Astrocyte (in vitro differentiated cells and primary cell): ENCODE measurements at regions not wholly inside any gene's neighbourhood (a gene's known extent, or its start where the extent isn't known, plus 50 kb on each side); places are given as distances from the start of the nearest gene placed in this dataset.

Experiments
- DNase-seq: peaks from one replicate; pipeline ENCODE4 v3.0.0-alpha.2; 2010; ENCODE audit warnings: low read depth
- FAIRE-seq: peaks from 2 replicates; lab custom pipeline; 2011; peaks lifted over from hg19 to GRCh38; lab: Jason Lieb, UNC
- H2AFZ ChIP-seq: 2 replicates; pipeline ENCODE4 v1.6.0; 2012; ENCODE audit warnings: low read depth, low read length, inconsistent platforms
- H3K27ac ChIP-seq: 2 replicates; pipeline ENCODE4 v1.5.1; 2011; ENCODE audit warnings: low read depth, low read length, inconsistent platforms
- H3K27me3 ChIP-seq: 2 replicates; pipeline ENCODE4 v1.6.0; 2011; ENCODE audit warnings: low read length, inconsistent platforms; ENCODE audit not compliant: insufficient read depth
- H3K36me3 ChIP-seq: 2 replicates; pipeline ENCODE4 v1.5.1; 2011; ENCODE audit warnings: low read length, inconsistent platforms; ENCODE audit not compliant: insufficient read depth
- H3K4me1 ChIP-seq: 2 replicates; pipeline ENCODE4 v1.5.1; 2011; ENCODE audit warnings: low read length, inconsistent platforms; ENCODE audit not compliant: insufficient read depth
- H3K4me2 ChIP-seq: 2 replicates; pipeline ENCODE4 v1.6.0; 2012; ENCODE audit warnings: low read length, inconsistent platforms
- H3K4me3 ChIP-seq: 2 replicates; pipeline ENCODE4 v1.5.1; 2011; ENCODE audit warnings: low read depth, mild to moderate bottlenecking, low read length, inconsistent platforms; ENCODE audit not compliant: insufficient read depth
- H3K79me2 ChIP-seq: 2 replicates; pipeline ENCODE4 v1.6.0; 2012; ENCODE audit warnings: mild to moderate bottlenecking, low read length, inconsistent platforms; ENCODE audit not compliant: insufficient read depth
- H3K9ac ChIP-seq: 2 replicates; pipeline ENCODE4 v1.6.0; 2012; ENCODE audit warnings: mild to moderate bottlenecking, low read length, inconsistent platforms
- H3K9me3 ChIP-seq: 2 replicates; pipeline ENCODE4 v1.5.1; 2012; ENCODE audit warnings: low read depth, mild to moderate bottlenecking, low read length, inconsistent platforms; ENCODE audit not compliant: insufficient read depth
- H4K20me1 ChIP-seq: 2 replicates; pipeline ENCODE4 v1.6.0; 2012; ENCODE audit warnings: low read length, inconsistent platforms; ENCODE audit not compliant: insufficient read depth
- H3K27ac Mint-ChIP-seq: one replicate; pipeline ENCODE4 v1.8.0; 2021; ENCODE audit warnings: mild to moderate bottlenecking, mixed read lengths; ENCODE audit not compliant: unreplicated experiment
- H3K27me3 Mint-ChIP-seq: one replicate; pipeline ENCODE4 v1.8.0; 2021; ENCODE audit warnings: low read depth, mixed read lengths; ENCODE audit not compliant: unreplicated experiment
- H3K36me3 Mint-ChIP-seq: one replicate; pipeline ENCODE4 v1.8.0; 2021; ENCODE audit warnings: low read depth, mixed read lengths; ENCODE audit not compliant: unreplicated experiment
- H3K4me1 Mint-ChIP-seq: one replicate; pipeline ENCODE4 v1.8.0; 2021; ENCODE audit warnings: low read depth, mixed read lengths; ENCODE audit not compliant: unreplicated experiment
- H3K4me3 Mint-ChIP-seq: one replicate; pipeline ENCODE4 v1.8.0; 2021; ENCODE audit warnings: mild to moderate bottlenecking, moderate library complexity, mixed read lengths; ENCODE audit not compliant: unreplicated experiment
- H3K9me3 Mint-ChIP-seq: one replicate; pipeline ENCODE4 v1.8.0; 2021; ENCODE audit warnings: mild to moderate bottlenecking, mixed read lengths; ENCODE audit not compliant: unreplicated experiment
- EZH2 ChIP-seq: IDR thresholded peaks from 2 replicates; pipeline ENCODE4 v1.6.1; 2012; ENCODE audit warnings: mild to moderate bottlenecking, low read length, inconsistent platforms; ENCODE audit not compliant: insufficient read depth
- TF ChIP-seq, protein P1 (sequence below): IDR thresholded peaks from 2 replicates; pipeline ENCODE4 v1.5.1; 2011; ENCODE audit warnings: low read depth, mild to moderate bottlenecking, inconsistent platforms, low read length, moderate library complexity; ENCODE audit not compliant: insufficient read depth

DNA sequence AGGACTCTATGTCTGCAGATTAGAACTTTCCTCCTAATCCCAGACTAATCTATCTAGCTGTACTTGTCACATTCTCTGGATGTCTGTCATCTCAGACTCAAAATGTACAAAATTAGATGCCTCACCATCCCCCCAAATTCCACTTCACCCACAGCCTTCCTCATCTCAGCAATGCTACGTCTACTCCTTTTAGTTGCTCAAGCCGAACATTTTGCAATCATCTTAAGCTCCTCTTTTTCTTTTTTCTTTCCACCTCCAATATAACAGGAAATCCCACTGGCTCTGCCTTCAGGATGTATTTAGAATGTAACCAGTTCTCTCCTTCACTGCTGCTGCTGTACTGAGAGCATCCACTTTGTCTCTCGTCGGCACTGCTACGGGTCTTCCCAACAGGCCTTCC, 1091.8 kb downstream of the TBC1D22A start:
- H3K4me3 ChIP-seq: no peak overlapping the region
- no peak overlapping the region for H2AFZ ChIP-seq
- no peaks in the 10 kb centered on the region for H3K36me3 ChIP-seq
- no peaks in the 10 kb centered on the region for H3K36me3 Mint-ChIP-seq
- no peak overlapping the region for H3K4me2 ChIP-seq
- H3K27ac Mint-ChIP-seq: no peak overlapping the region
- peaks cover 22% of the 10 kb centered on the region for H3K4me1 Mint-ChIP-seq
- TF ChIP-seq EZH2: no peak
- TF ChIP-seq, protein P1, sequence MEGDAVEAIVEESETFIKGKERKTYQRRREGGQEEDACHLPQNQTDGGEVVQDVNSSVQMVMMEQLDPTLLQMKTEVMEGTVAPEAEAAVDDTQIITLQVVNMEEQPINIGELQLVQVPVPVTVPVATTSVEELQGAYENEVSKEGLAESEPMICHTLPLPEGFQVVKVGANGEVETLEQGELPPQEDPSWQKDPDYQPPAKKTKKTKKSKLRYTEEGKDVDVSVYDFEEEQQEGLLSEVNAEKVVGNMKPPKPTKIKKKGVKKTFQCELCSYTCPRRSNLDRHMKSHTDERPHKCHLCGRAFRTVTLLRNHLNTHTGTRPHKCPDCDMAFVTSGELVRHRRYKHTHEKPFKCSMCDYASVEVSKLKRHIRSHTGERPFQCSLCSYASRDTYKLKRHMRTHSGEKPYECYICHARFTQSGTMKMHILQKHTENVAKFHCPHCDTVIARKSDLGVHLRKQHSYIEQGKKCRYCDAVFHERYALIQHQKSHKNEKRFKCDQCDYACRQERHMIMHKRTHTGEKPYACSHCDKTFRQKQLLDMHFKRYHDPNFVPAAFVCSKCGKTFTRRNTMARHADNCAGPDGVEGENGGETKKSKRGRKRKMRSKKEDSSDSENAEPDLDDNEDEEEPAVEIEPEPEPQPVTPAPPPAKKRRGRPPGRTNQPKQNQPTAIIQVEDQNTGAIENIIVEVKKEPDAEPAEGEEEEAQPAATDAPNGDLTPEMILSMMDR: no peak
- H3K9me3 ChIP-seq: no peaks in the 10 kb centered on the region
- no peak overlapping the region for H3K4me3 Mint-ChIP-seq
- FAIRE-seq (no peak), DNase-seq (no peak)
- no peak overlapping the region for H3K27ac ChIP-seq
- H3K9me3 Mint-ChIP-seq: peaks cover 5% of the 10 kb centered on the region
- H4K20me1 ChIP-seq: no peaks in the 10 kb centered on the region
- no peaks in the 10 kb centered on the region for H3K27me3 ChIP-seq
- H3K4me1 ChIP-seq: no peaks in the 10 kb centered on the region
- H3K9ac ChIP-seq: no peak overlapping the region
- no peaks in the 10 kb centered on the region for H3K79me2 ChIP-seq
- H3K27me3 Mint-ChIP-seq: peaks cover 6% of the 10 kb centered on the region

DNA sequence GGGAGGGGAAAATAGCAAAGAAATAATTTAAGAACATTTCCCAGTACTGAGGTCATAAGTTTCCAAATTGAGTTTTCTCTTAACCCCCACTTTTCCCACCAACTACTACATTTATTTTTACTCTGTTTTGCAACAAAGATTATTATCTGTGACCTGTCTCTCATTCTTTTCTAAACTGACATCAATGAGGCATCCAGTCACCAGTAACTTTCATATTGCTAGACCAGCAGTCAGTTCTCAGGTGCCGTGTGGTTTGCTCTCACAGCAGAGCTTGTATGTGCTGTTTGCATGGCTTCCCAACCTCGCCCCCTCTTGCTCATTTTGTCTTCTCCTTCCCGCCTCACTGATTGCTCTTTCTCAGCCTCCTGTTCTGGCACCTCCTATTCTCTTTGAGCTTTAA, 1091.3 kb downstream of the TBC1D22A start:
- FAIRE-seq: no peak
- Mint-ChIP-seq H3K4me1 (peaks cover 22% of the 10 kb centered on the region), H3K4me3 (no peak overlapping the region), H3K36me3 (no peaks in the 10 kb centered on the region), H3K9me3 (peaks cover 2% of the 10 kb centered on the region), H3K27ac (no peak overlapping the region), H3K27me3 (peaks cover 8% of the 10 kb centered on the region)
- Histone ChIP-seq H3K27ac (no peak overlapping the region), H3K4me1 (no peaks in the 10 kb centered on the region), H2AFZ (no peak overlapping the region), H4K20me1 (no peaks in the 10 kb centered on the region), H3K4me2 (no peak overlapping the region), H3K79me2 (no peaks in the 10 kb centered on the region), H3K9me3 (no peaks in the 10 kb centered on the region), H3K36me3 (no peaks in the 10 kb centered on the region), H3K4me3 (no peak overlapping the region), H3K27me3 (no peaks in the 10 kb centered on the region), H3K9ac (no peak overlapping the region)
- TF ChIP-seq, protein P1: no peak
- no peak for TF ChIP-seq EZH2
- DNase-seq: no peak

DNA sequence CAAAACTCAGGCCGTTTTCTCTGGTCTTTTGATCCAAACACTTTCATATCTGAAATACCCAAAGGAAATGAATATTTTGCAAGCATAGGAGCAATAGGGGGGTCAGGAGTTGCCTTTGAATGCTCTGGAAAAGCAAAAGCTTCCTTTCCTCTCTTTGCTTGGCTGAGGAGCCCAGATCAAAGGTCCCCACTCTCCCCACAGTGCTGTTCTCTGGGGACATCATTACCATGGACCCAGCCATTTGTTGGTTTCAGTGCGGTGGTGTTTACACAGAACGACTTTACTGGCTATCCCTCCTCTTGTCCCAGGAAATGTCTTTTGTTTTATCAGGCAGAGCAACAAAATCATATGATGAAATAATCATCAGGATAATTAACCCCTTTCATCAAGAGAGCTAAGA, 1089.1 kb downstream of the TBC1D22A start:
- DNase-seq (no peak), FAIRE-seq (no peak)
- H3K4me2 ChIP-seq: no peak overlapping the region
- Mint-ChIP-seq H3K4me3 (no peak overlapping the region), H3K27me3 (peaks cover 11% of the 10 kb centered on the region), H3K36me3 (no peaks in the 10 kb centered on the region), H3K9me3 (peaks cover 2% of the 10 kb centered on the region), H3K4me1 (peaks cover 28% of the 10 kb centered on the region), H3K27ac (no peak overlapping the region)
- H3K27ac ChIP-seq: no peak overlapping the region
- TF ChIP-seq EZH2: no peak
- TF ChIP-seq, protein P1: no peak
- no peaks in the 10 kb centered on the region for H3K4me1 ChIP-seq
- H3K36me3 ChIP-seq: no peaks in the 10 kb centered on the region
- no peaks in the 10 kb centered on the region for H3K9me3 ChIP-seq
- H3K27me3 ChIP-seq: no peaks in the 10 kb centered on the region
- H4K20me1 ChIP-seq: no peaks in the 10 kb centered on the region
- no peak overlapping the region for H3K9ac ChIP-seq
- H2AFZ ChIP-seq: no peak overlapping the region
- no peak overlapping the region for H3K4me3 ChIP-seq
- H3K79me2 ChIP-seq: no peaks in the 10 kb centered on the region
